ENCODE measurements at regions not wholly inside any gene's neighbourhood (a gene's known extent, or its start where the extent isn't known, plus 50 kb on each side); places are given as distances from the start of the nearest gene placed in this dataset.

DNA sequence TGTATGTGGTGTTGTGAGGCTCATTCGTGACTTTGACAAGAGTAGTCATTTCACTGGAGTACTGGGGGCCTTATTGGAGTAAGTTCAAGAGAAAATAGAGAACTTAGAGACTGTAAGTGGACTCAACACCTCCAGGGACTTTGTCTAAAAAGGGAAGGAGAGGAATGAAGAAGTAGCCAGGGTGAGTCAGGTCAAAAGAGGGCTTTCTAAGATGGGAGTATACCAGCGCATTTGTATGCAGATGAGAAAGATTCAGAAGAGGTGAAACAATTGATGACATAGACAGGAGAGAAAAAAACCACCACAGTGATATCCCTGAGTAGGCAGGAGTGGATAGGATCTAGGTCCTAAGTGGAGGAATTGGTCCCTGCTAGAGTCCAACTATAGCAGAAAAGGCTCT lies 246.8 kb downstream of the IKZF2 start:
- no peaks in the 10 kb centered on the region for H3K4me1 ChIP-seq
- no peak for TF ChIP-seq POLR2AphosphoS5 (IDR thresholded peaks at IDR 0.05)
- no peak for TF ChIP-seq POLR2A (IDR thresholded peaks at IDR 0.05)
- TF ChIP-seq, protein P1, sequence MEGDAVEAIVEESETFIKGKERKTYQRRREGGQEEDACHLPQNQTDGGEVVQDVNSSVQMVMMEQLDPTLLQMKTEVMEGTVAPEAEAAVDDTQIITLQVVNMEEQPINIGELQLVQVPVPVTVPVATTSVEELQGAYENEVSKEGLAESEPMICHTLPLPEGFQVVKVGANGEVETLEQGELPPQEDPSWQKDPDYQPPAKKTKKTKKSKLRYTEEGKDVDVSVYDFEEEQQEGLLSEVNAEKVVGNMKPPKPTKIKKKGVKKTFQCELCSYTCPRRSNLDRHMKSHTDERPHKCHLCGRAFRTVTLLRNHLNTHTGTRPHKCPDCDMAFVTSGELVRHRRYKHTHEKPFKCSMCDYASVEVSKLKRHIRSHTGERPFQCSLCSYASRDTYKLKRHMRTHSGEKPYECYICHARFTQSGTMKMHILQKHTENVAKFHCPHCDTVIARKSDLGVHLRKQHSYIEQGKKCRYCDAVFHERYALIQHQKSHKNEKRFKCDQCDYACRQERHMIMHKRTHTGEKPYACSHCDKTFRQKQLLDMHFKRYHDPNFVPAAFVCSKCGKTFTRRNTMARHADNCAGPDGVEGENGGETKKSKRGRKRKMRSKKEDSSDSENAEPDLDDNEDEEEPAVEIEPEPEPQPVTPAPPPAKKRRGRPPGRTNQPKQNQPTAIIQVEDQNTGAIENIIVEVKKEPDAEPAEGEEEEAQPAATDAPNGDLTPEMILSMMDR (IDR thresholded peaks at IDR 0.05 in 8 of 11, conservative IDR thresholded peaks at IDR 0.05 in 3 of 11) = no peak

DNA sequence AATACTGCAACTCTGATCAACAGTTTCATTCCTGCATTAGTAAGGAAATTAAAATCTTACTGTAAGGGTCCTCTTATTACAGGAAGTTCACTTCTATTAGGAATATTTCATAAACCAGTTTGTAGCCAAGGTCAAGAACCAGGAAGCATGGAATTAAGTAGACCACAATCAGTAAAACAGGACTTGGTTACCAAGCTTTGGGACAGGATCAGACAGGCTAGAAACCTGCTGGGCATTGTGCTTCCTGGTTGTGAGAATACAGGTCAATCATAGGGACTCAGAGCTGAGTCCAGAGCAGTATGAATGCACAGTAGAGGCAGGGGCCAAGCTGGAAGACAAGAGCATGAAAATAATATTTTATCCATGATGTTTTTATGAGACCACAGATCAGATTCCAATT lies 248.0 kb downstream of the IKZF2 start:
- no peaks in the 10 kb centered on the region for H3K27me3 ChIP-seq (replicated peaks in 1 of 7)
- no peak overlapping the region for H3K27ac ChIP-seq
- H3K36me3 ChIP-seq = no peaks in the 10 kb centered on the region
- H3K4me3 ChIP-seq = no peak overlapping the region
- no peaks in the 10 kb centered on the region for H3K9me3 ChIP-seq
- no peak for DNase-seq
- intact Hi-C loops (cut with DNase I; ENCODE audit: low total_unique reads) = no loop called here
- no peak for TF ChIP-seq POLR2AphosphoS5 (IDR thresholded peaks at IDR 0.05)
- TF ChIP-seq, protein P1 (IDR thresholded peaks at IDR 0.05 in 8 of 11, conservative IDR thresholded peaks at IDR 0.05 in 3 of 11) = no peak
- TF ChIP-seq POLR2A (IDR thresholded peaks at IDR 0.05) = no peak
- H3K4me1 ChIP-seq = no peaks in the 10 kb centered on the region

More for the DNA sequence above, 246.8 kb downstream of the IKZF2 start:
- H3K9me3 ChIP-seq = peaks cover 0 to 3% (median 0%) of the 10 kb centered on the region in 8 donors
- no peak overlapping the region for H3K4me3 ChIP-seq
- no peaks in the 10 kb centered on the region for H3K36me3 ChIP-seq
- WGBS, 5 donors = 61 to 83% (median 70%) methylated on average over 2 of the region's 2 CpGs
- H3K27me3 ChIP-seq (replicated peaks in 1 of 7) = no peaks in the 10 kb centered on the region
- intact Hi-C loops (cut with DNase I; ENCODE audit: low total_unique reads) = no loop called here
- DNase-seq = no peak
- no peak overlapping the region for H3K27ac ChIP-seq

DNA sequence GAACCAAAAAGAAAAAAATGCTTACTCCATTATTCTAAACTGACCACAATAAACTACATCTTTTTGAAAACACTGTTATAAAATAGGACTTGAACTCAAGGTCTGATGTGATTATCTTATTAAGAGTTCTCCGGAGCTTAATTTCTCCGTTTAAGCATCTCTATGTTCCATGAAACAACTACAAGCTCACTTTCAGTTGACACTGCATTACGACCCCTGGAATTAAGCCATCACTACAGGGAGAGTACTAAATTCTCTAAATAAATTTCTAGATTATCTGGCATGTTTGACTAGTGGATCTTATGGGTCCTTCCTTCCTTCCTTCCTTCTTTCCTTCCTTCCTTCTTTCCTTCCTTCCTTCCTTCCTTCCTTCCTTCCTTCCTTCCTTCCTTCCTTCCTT lies 249.0 kb downstream of the IKZF2 start:
- DNase-seq = no peak
- 74 to 86% (median 82%) methylated on average over 3 of the region's 3 CpGs for WGBS, 5 donors
- TF ChIP-seq POLR2A (IDR thresholded peaks at IDR 0.05) (no peak), POLR2AphosphoS5 (IDR thresholded peaks at IDR 0.05) (no peak)
- TF ChIP-seq, protein P1 (IDR thresholded peaks at IDR 0.05 in 8 of 11, conservative IDR thresholded peaks at IDR 0.05 in 3 of 11) = no peak
- Histone ChIP-seq H3K9me3 (no peaks in the 10 kb centered on the region), H3K36me3 (no peaks in the 10 kb centered on the region), H3K27ac (no peak overlapping the region), H3K27me3 (replicated peaks in 1 of 7) (no peaks in the 10 kb centered on the region), H3K4me1 (no peaks in the 10 kb centered on the region), H3K4me3 (no peak overlapping the region)
- intact Hi-C loops (cut with DNase I; ENCODE audit: low total_unique reads) = no loop called here

DNA sequence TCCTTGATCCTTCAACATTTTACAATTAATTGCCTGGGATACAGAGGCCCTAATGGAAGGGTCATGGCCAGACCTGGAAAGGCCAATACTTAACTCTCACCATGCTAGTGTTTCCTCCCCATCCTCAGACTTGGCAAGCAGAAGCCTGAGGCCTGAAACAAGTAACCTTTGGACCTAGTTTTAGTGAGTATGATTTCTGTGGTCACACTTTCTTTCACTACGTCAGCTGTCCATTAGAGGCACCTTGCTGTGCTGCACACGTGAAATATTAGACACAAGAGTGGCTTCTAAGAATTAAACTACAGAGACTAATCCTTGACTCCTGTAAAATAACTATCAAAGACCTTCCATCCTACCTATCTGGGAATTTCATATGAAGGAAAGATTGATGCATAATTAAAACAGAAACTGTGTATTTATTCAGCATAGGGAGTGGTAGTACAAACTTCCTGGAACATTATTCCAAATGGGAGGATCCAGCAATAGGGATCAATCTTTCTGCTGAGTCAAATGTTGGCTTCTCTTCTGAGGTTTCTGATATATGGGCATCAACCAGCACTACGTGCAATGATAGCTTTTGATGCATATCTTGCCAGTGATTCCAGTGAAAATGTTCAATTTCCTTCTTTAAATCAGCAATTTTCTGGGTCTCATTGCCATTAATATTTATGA lies 249.7 kb downstream of the IKZF2 start:
- whole genome bisulfite sequencing, 5 donors = 68 to 89% (median 77%) methylated on average over 3 of the region's 3 CpGs
- Histone ChIP-seq H3K9me3 (no peaks in the 10 kb centered on the region), H3K4me1 (no peaks in the 10 kb centered on the region), H3K4me3 (no peak overlapping the region), H3K36me3 (no peaks in the 10 kb centered on the region), H3K27me3 (replicated peaks in 1 of 7) (no peaks in the 10 kb centered on the region), H3K27ac (no peak overlapping the region)
- DNase-seq = no peak
- TF ChIP-seq, protein P1 (IDR thresholded peaks at IDR 0.05 in 8 of 11, conservative IDR thresholded peaks at IDR 0.05 in 3 of 11) = no peak
- TF ChIP-seq POLR2AphosphoS5 (IDR thresholded peaks at IDR 0.05) (no peak), POLR2A (IDR thresholded peaks at IDR 0.05) (no peak)
- intact Hi-C loops (cut with DNase I; ENCODE audit: low total_unique reads) = no loop called here

Measured in spleen (tissue), 11 donors.